Kidney (tissue), 13 donors: ENCODE measurements at regions not wholly inside any gene's neighbourhood (a gene's known extent, or its start where the extent isn't known, plus 50 kb on each side); places are given as distances from the start of the nearest gene placed in this dataset.

ENCODE experiments used
- DNase-seq, 5 donors: peaks; one replicate each; pipeline ENCODE4 v3.0.0-alpha.2; 2013 to 2020
- FAIRE-seq: peaks from 2 replicates; lab custom pipeline; 2012; peaks lifted over from hg19 to GRCh38; lab: Jason Lieb, UNC
- H3K27ac ChIP-seq, 2 donors: one replicate each; pipeline ENCODE4 v1.7.0; 2013; ENCODE audit warnings: low read depth in 2 of 2, low read length in 2 of 2, inconsistent platforms in 1 of 2
- H3K27me3 ChIP-seq: one replicate; pipeline ENCODE4 v1.7.1; 2013; ENCODE audit warnings: low read length, inconsistent platforms; ENCODE audit not compliant: control insufficient read depth, insufficient read depth
- H3K36me3 ChIP-seq, 3 donors: one replicate each; pipeline versions ENCODE4 v1.7.0 to v1.7.1; 2013; ENCODE audit warnings: low read length in 3 of 3, control low read depth in 1 of 3, inconsistent platforms in 1 of 3; ENCODE audit not compliant: insufficient read depth in 3 of 3, control insufficient read depth in 2 of 3
- H3K4me1 ChIP-seq, 3 donors: one replicate each; pipeline versions ENCODE4 v1.7.0 to v1.7.1; 2013; ENCODE audit warnings: low read length in 3 of 3, inconsistent platforms in 1 of 3, low read depth in 1 of 3; ENCODE audit not compliant: control insufficient read depth in 2 of 3, insufficient read depth in 2 of 3
- H3K4me3 ChIP-seq, 3 donors: one replicate each; pipeline versions ENCODE4 v1.7.0 to v1.8.1; 2013; ENCODE audit warnings: low read length in 3 of 3, control low read depth in 1 of 3, inconsistent platforms in 1 of 3
- H3K9ac ChIP-seq, 3 donors: one replicate each; pipeline versions ENCODE4 v1.7.0 to v1.7.1; 2013; ENCODE audit warnings: low read length in 3 of 3, control low read depth in 1 of 3, inconsistent platforms in 1 of 3
- H3K9me3 ChIP-seq, 3 donors: one replicate each; pipeline versions ENCODE4 v1.7.0 to v1.7.1; 2013; ENCODE audit warnings: low read length in 3 of 3, control low read depth in 1 of 3, inconsistent platforms in 1 of 3; ENCODE audit not compliant: control insufficient read depth in 2 of 3, insufficient read depth in 1 of 3
- intact Hi-C: fragments of 100-400 bp; cut with DNase I; formaldehyde crosslinking; loops from one replicate; pipeline ENCODE4 v1.11.1; 2022
- TF ChIP-seq, protein P1 (sequence below): IDR thresholded peaks from 3 replicates; pipeline ENCODE4 v1.5.1; 2012; ENCODE audit warnings: mild to moderate bottlenecking, moderate library complexity, borderline replicate concordance; ENCODE audit not compliant: insufficient read depth; ENCODE audit errors: extremely low read depth
- donor health status: control.
- donor health status: control.
- donor health status: control.
- donor health status: control.
- donor health status: control.
- donor health status: DM: yes; HTN: yes; CAD: no.
- donor health status: Normal renal cell carcinoma (clear cell type).

DNA sequence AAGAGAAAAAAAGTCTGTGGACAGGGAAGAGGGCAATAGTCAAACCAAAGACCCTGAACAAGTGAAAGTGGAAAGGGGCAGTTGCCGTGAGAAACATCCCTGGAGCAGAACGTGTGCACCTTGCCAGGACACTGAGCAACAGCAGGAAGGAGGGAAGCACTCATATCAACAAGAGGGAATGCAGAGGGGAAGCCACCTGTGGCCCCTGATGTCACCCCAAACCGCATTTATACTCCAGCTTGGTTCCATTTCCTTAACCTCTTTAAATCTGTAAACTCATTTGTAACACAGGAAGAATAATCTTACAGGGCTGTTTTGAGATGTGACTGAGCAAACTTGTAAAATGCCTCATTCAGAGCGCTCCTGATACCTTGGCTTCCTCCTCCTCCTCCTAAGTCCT is 698.8 kb downstream of the DIAPH3 start:
- Histone ChIP-seq H3K9me3 (peaks cover 0 to 9% (median 0%) of the 10 kb centered on the region in 3 donors), H3K4me3 (no peak overlapping the region), H3K36me3 (no peaks in the 10 kb centered on the region), H3K27me3 (no peaks in the 10 kb centered on the region), H3K4me1 (no peaks in the 10 kb centered on the region), H3K9ac (no peak overlapping the region), H3K27ac (no peak overlapping the region)
- intact Hi-C loops = no loop called here
- DNase-seq = no peak
- no peak for FAIRE-seq
- TF ChIP-seq, protein P1, sequence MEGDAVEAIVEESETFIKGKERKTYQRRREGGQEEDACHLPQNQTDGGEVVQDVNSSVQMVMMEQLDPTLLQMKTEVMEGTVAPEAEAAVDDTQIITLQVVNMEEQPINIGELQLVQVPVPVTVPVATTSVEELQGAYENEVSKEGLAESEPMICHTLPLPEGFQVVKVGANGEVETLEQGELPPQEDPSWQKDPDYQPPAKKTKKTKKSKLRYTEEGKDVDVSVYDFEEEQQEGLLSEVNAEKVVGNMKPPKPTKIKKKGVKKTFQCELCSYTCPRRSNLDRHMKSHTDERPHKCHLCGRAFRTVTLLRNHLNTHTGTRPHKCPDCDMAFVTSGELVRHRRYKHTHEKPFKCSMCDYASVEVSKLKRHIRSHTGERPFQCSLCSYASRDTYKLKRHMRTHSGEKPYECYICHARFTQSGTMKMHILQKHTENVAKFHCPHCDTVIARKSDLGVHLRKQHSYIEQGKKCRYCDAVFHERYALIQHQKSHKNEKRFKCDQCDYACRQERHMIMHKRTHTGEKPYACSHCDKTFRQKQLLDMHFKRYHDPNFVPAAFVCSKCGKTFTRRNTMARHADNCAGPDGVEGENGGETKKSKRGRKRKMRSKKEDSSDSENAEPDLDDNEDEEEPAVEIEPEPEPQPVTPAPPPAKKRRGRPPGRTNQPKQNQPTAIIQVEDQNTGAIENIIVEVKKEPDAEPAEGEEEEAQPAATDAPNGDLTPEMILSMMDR = no peak

DNA sequence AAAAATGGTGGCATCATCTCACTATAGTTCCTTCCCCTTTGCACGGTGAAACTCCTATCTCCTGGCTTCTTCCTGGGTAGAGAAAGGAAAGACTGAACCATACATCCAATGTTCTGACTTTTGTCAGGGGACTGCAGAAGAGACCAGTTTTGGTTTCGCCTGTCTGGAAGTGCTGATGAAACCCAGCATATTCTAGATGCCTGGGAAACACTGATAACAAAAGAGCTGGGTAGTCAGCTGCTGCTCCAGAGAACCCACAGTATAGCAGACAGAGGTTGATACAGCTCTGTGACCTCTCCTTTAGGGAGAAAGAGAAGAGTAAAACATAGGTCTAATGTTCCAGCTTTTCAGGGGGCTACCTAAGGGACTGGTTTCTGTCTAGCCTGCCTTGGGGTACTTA is 695.3 kb downstream of the DIAPH3 start:
- Histone ChIP-seq H3K27me3 (no peaks in the 10 kb centered on the region), H3K4me3 (no peak overlapping the region), H3K9ac (no peak overlapping the region), H3K27ac (no peak overlapping the region), H3K9me3 (peaks cover 0 to 9% (median 0%) of the 10 kb centered on the region in 3 donors), H3K4me1 (no peaks in the 10 kb centered on the region), H3K36me3 (no peaks in the 10 kb centered on the region)
- intact Hi-C loops = no loop called here
- TF ChIP-seq, protein P1 = no peak
- FAIRE-seq (no peak), DNase-seq (no peak)

DNA sequence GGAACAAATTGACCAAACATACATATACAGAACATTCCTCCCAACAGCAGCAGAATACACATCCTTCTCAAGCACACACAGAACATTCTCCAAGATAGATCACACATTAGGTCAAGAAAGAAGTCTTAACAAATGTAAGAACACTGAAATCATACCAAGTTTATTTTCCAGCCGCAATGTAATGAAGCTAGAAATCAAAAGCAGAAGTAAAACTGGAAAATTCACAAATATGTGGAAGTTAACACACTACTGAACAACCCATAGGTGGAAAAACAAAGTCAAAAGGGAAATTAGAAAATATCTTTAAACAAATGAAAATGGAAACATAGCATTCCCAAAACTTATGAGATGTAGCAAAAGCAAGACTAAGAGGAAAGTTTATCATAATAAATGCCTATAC is 692.6 kb downstream of the DIAPH3 start:
- Histone ChIP-seq H3K4me3 (no peak overlapping the region), H3K9ac (no peak overlapping the region), H3K27me3 (no peaks in the 10 kb centered on the region), H3K36me3 (no peaks in the 10 kb centered on the region), H3K27ac (no peak overlapping the region), H3K9me3 (peaks cover 0 to 9% (median 0%) of the 10 kb centered on the region in 3 donors), H3K4me1 (no peaks in the 10 kb centered on the region)
- DNase-seq (no peak), FAIRE-seq (no peak)
- intact Hi-C loops = no loop called here
- TF ChIP-seq, protein P1 = no peak

DNA sequence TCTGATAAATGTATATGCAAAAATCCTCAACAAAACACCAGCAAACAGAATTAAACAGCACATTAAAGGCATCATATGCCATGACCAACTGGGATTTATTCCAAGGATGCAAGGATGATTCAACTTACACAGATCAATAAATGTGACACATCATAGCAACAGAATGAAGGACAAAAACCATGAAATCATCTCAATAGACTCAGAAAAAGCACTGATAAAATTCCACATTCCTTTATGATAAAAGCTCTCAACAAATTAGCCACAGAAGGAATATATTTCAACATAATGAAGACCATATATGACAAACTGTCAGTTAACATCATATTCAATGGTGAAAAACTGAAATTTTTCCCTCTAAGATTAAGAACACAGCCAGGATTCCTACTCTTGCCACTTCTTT is 691.6 kb downstream of the DIAPH3 start:
- TF ChIP-seq, protein P1 = no peak
- DNase-seq (no peak), FAIRE-seq (no peak)
- Histone ChIP-seq H3K4me1 (no peaks in the 10 kb centered on the region), H3K27me3 (no peaks in the 10 kb centered on the region), H3K9ac (no peak overlapping the region), H3K9me3 (peaks cover 0 to 9% (median 0%) of the 10 kb centered on the region in 3 donors), H3K4me3 (no peak overlapping the region), H3K27ac (no peak overlapping the region), H3K36me3 (no peaks in the 10 kb centered on the region)
- intact Hi-C loops = no loop called here
